LoVo (cell line): ENCODE measurements at regions not wholly inside any gene's neighbourhood (a gene's known extent, or its start where the extent isn't known, plus 50 kb on each side); places are given as distances from the start of the nearest gene placed in this dataset.

Source experiments
- DNase-seq: peaks from one replicate; pipeline ENCODE4 v3.0.0-alpha.2; 2016; ENCODE audit warnings: low spot score

GRCh38 chr1:98066911-98067310, 146.1 kb upstream of the DPYD start:
- no peak for DNase-seq

- no peak for DNase-seq
These were observed 138.8 kb upstream of the DPYD start for GRCh38 chr1:98059620-98060019.

- no peak for DNase-seq
These were observed 137.8 kb upstream of the DPYD start for GRCh38 chr1:98058676-98059075.

GRCh38 chr1:98057236-98057910, 136.5 kb upstream of the DPYD start:
- DNase-seq: no peak

- no peak for DNase-seq
These were observed 135.9 kb upstream of the DPYD start for GRCh38 chr1:98056781-98057180.

GRCh38 chr1:98055457-98055856, 134.6 kb upstream of the DPYD start:
- no peak for DNase-seq

GRCh38 chr1:98054786-98055185, 134.0 kb upstream of the DPYD start:
- DNase-seq: no peak

- DNase-seq: no peak
These were observed 133.5 kb upstream of the DPYD start for GRCh38 chr1:98054367-98054701.

- DNase-seq: no peak
These were observed 132.9 kb upstream of the DPYD start for GRCh38 chr1:98053471-98054366.

GRCh38 chr1:98051065-98051675, 130.3 kb upstream of the DPYD start:
- peak; percentile 65 for DNase-seq

GRCh38 chr1:98049370-98050135, 128.7 kb upstream of the DPYD start:
- DNase-seq: no peak

- DNase-seq: no peak
These were observed 128.0 kb upstream of the DPYD start for GRCh38 chr1:98048751-98049325.

- peak; percentile 52 for DNase-seq
These were observed 127.4 kb upstream of the DPYD start for GRCh38 chr1:98048244-98048643.

- no peak for DNase-seq
These were observed 126.3 kb upstream of the DPYD start for GRCh38 chr1:98047171-98047570.

GRCh38 chr1:98045767-98046641, 125.2 kb upstream of the DPYD start:
- no peak for DNase-seq

- no peak for DNase-seq
These were observed 124.5 kb upstream of the DPYD start for GRCh38 chr1:98045211-98045766.

GRCh38 chr1:98044766-98045165, 123.9 kb upstream of the DPYD start:
- no peak for DNase-seq

- DNase-seq: no peak
These were observed 123.3 kb upstream of the DPYD start for GRCh38 chr1:98044071-98044697.

- no peak for DNase-seq
These were observed 114.8 kb upstream of the DPYD start for GRCh38 chr1:98035602-98036002.

GRCh38 chr1:98034505-98034904, 113.7 kb upstream of the DPYD start:
- DNase-seq: no peak
